ENCODE measurements at regions not wholly inside any gene's neighbourhood (a gene's known extent, or its start where the extent isn't known, plus 50 kb on each side); places are given as distances from the start of the nearest gene placed in this dataset.

DNA sequence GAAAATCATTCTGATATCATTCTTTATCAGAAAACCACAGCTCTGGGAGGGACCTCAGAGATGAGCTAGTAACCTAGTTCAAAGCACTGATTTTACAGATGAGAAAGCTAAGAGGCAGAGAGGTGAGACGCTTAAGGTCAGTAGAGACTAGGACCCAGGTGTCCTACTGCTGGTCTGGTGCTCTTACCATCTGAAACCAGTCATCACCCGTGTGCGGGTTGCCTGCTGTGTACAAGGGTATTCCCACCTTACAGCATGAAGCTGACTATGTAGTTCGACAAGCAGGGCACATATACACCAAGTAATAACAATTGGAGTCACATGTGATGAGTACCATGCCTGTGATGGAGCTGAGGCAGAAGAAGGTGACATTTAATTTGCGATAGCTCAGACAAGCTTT, 133.7 kb downstream of the ADAMTS15 start:
- no peak for TF ChIP-seq POLR2A (IDR thresholded peaks at IDR 0.05)
- TF ChIP-seq, protein P1, sequence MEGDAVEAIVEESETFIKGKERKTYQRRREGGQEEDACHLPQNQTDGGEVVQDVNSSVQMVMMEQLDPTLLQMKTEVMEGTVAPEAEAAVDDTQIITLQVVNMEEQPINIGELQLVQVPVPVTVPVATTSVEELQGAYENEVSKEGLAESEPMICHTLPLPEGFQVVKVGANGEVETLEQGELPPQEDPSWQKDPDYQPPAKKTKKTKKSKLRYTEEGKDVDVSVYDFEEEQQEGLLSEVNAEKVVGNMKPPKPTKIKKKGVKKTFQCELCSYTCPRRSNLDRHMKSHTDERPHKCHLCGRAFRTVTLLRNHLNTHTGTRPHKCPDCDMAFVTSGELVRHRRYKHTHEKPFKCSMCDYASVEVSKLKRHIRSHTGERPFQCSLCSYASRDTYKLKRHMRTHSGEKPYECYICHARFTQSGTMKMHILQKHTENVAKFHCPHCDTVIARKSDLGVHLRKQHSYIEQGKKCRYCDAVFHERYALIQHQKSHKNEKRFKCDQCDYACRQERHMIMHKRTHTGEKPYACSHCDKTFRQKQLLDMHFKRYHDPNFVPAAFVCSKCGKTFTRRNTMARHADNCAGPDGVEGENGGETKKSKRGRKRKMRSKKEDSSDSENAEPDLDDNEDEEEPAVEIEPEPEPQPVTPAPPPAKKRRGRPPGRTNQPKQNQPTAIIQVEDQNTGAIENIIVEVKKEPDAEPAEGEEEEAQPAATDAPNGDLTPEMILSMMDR (IDR thresholded peaks at IDR 0.05): no peak
